ENCODE measurements at regions not wholly inside any gene's neighbourhood (a gene's known extent, or its start where the extent isn't known, plus 50 kb on each side); places are given as distances from the start of the nearest gene placed in this dataset.

DNA sequence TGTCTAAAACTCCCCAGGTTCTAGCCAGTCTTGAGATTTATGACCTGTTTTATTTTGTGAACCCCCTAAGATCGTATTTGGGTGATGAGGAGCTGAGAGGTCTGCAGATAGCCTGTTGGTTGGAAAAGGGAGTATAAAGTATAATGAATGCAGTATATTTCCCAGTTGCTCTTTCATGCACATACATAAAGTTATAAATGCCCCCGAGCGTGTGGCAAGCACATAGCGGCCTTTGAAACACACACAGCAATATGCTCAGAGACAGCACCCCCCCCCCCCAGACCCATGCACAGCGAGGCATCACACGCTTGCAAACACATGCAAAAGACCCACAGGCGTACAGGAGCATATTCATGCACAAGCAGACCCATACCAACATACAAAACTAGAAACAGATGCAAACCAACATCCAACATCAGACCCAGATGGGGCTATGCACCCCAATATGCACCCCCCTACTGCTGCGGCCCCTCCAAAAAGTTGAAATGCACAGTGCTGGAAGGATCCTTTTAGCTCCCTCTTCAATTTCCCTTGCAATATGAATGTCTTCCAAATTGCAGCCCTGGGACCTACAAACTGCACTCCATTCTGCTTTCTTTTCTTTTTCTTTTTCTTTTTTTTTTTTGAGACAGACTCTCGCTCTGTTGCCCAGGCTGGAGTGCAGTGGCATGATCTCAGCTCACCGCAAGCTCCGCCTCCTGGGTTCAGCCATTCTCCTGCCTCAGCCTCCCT, 82.2 kb upstream of the TBX3 start:
- TF ChIP-seq, protein P1, sequence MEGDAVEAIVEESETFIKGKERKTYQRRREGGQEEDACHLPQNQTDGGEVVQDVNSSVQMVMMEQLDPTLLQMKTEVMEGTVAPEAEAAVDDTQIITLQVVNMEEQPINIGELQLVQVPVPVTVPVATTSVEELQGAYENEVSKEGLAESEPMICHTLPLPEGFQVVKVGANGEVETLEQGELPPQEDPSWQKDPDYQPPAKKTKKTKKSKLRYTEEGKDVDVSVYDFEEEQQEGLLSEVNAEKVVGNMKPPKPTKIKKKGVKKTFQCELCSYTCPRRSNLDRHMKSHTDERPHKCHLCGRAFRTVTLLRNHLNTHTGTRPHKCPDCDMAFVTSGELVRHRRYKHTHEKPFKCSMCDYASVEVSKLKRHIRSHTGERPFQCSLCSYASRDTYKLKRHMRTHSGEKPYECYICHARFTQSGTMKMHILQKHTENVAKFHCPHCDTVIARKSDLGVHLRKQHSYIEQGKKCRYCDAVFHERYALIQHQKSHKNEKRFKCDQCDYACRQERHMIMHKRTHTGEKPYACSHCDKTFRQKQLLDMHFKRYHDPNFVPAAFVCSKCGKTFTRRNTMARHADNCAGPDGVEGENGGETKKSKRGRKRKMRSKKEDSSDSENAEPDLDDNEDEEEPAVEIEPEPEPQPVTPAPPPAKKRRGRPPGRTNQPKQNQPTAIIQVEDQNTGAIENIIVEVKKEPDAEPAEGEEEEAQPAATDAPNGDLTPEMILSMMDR (conservative IDR thresholded peaks at IDR 0.05) = no peak

DNA sequence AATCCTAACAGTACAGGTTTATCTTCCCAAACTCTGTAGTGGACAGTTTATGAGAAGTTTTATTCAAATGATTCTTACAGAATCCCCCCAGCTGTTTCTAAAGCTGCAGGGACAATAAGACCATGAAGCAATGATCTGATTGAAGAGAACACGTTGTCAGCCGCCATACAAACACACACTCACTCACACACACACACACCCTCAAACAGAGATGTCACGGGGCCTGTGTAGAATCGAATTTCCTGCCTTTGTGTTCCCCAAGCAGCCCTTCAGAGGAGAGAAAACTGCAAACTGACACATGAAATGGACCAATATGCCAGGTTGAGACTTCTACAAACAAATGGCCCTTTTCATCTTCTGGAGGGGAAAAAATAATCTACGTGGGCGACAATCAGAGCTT, 80.5 kb upstream of the TBX3 start:
- TF ChIP-seq, protein P1 (conservative IDR thresholded peaks at IDR 0.05) = no peak
- H3K27ac ChIP-seq = no peak overlapping the region

More for the DNA sequence above, 82.2 kb upstream of the TBX3 start:
- H3K27ac ChIP-seq = no peak overlapping the region

DNA sequence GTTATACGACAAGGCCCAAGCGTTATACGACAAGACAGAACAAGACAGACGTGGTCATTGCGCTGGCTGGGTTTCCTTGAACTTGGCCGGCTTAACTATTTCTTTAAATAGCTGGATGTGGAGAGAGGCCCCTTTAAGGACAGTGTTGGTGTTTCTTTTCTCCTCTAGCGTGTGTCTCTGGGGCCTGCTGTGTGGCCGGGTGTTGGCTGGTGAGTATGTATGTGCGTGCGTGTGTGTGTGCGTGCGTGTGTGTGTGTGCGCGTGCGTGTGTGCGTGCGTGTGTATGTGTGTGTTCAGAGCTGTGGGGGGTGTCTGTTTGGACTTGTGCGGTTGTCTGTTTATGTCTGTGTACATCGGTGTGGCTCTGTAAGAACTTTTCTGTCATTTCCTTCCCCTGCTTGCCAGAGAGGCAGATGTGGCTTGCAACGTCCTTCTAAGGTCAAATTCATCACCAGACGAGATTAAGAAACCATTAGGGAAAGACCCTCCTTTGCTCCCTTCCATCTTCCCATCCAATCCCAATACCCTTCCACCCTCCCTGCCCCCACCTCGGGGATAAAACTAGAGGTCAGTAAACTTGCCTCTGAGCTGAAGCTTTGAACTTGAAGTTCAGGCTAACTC, 78.6 kb upstream of the TBX3 start:
- no peak overlapping the region for H3K27ac ChIP-seq
- TF ChIP-seq, protein P1 (conservative IDR thresholded peaks at IDR 0.05) = no peak

DNA sequence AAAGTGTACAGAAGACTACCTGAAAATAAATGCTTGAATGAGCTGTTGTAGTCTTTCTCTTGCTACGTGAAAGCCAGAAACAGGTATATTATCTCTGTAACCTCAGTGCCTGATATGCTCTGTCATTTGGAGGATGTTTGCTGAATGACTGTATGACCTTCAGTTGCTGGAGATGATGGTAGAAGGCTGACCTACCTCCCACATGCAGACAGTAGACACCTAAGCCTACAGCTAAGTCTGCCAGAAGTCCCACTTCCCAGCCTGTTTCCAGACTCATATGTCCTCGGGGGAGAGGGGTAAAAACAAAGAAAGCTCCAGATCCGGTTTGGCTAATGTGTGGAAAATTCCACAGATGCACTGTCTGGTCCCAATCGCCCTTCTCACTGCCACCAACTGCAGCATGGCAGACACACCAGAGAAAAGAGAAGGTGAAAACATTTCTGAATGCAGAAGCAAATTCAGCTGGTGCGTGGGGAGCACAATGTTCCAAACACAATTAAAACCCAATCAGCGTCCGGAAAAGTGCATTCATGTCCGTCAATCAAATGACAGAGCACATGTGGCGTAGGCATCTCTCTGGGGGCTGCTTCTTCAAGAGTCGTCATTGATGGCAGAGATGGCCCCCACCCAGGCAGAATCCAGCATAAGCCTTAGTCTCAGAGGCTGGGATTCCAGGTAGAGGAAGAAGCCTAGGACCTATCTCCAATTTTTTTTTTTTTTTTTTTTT, 76.3 kb upstream of the TBX3 start:
- TF ChIP-seq, protein P1 (conservative IDR thresholded peaks at IDR 0.05) = no peak

DNA sequence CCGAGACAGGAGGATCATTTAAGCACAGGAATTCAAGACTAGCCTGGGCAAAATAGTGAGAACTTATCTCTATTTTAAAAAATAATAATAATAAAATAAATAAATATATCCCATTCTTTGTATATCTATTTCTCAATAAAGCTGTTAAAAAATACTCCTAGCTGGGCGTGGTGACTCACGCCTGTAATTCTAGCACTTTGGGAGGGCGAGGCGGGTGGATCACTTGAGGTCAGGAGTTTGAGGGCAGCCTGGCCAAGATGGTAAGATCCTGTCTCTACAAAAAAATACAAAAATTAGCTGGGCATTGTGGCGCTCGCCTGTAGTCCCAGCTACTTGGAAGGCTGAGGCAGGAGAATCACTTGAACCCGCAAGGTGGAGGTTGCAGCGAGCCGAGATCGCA, 75.7 kb upstream of the TBX3 start:
- TF ChIP-seq, protein P1 (conservative IDR thresholded peaks at IDR 0.05) = no peak

More for the DNA sequence above, 76.3 kb upstream of the TBX3 start:
- no peak overlapping the region for H3K27ac ChIP-seq

DNA sequence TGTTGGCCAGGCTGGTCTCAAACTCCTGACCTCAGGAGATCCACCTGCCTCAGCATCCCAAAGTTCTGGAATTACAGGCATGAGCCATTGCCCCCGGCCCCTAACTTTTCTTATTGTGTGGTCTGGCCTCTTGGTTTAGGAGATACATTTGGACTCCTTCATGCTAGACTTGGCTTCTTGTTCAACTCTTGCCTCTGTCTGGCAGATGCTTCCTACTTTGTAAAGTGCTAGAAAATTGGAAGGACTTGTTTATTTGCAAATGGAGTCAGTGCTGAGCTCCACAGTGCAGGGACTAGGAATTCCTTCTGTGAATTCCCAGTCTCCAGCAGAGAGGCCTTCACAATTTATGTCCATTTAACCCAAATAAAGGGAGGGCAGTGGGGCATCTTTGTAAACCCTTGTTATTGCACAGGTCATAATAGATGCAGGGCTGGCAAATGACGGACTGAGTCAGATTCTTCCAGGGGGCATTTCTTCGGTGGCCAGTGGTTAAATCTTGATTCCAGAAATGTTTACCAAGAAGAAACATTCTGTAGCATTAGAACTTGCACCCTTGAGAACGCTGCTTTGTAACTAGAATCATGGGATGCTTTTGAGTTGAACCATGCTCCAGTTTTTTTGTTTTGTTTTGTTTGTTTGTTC, 73.8 kb upstream of the TBX3 start:
- TF ChIP-seq, protein P1 (conservative IDR thresholded peaks at IDR 0.05) = no peak
- no peak overlapping the region for H3K27ac ChIP-seq

More for the DNA sequence above, 75.7 kb upstream of the TBX3 start:
- H3K27ac ChIP-seq = no peak overlapping the region

DNA sequence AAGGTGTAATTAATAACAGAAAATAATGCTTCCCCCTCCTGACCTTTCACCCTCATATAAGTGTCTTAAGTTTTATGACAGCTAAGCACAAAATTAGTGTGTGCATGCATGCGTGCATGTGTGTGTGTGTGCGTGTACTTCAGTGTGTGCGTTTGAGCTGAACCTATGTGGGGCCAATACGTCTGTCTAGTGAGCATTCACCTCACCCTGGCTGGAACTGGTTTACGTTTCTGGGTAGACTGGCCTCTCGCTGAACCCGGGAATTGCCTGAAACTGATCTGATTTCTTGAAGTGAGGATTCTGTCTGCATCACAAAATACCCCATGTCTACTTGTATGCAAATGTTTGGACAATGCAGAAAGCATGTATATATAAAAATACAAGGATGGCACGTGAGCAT, 68.2 kb upstream of the TBX3 start:
- H3K27ac ChIP-seq = no peak overlapping the region
- TF ChIP-seq, protein P1 (conservative IDR thresholded peaks at IDR 0.05) = no peak
